ENCODE measurements at regions not wholly inside any gene's neighbourhood (a gene's known extent, or its start where the extent isn't known, plus 50 kb on each side); places are given as distances from the start of the nearest gene placed in this dataset.

DNA sequence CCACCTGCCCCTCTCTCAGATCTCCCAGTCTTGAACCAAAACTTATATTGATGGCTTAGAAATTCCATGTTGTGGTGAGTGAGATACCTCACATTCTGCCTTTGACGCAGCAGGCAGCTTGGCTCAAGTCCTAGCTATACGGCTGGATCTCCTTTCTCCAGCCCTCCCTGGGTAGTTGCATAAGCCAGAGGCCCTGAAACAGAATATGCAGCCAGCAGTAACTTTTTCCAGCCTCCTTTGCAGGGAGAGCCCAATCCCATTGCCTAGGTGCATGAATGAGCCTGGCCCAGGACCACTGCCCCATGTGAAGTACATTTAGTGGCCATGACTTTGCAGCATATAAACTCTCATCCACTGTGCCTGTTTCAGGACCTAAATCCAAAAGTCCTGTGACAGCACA lies 202.2 kb upstream of the CDYL start:
- no peak overlapping the region for H3K4me3 ChIP-seq (ENCODE audit: low read depth, low read length)
- no peak for DNase-seq (ENCODE audit: low read depth)
- TF ChIP-seq, protein P1, sequence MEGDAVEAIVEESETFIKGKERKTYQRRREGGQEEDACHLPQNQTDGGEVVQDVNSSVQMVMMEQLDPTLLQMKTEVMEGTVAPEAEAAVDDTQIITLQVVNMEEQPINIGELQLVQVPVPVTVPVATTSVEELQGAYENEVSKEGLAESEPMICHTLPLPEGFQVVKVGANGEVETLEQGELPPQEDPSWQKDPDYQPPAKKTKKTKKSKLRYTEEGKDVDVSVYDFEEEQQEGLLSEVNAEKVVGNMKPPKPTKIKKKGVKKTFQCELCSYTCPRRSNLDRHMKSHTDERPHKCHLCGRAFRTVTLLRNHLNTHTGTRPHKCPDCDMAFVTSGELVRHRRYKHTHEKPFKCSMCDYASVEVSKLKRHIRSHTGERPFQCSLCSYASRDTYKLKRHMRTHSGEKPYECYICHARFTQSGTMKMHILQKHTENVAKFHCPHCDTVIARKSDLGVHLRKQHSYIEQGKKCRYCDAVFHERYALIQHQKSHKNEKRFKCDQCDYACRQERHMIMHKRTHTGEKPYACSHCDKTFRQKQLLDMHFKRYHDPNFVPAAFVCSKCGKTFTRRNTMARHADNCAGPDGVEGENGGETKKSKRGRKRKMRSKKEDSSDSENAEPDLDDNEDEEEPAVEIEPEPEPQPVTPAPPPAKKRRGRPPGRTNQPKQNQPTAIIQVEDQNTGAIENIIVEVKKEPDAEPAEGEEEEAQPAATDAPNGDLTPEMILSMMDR (IDR thresholded peaks at IDR 0.05; ENCODE audit: insufficient read depth, low read depth, low read length, missing control alignments): no peak

DNA sequence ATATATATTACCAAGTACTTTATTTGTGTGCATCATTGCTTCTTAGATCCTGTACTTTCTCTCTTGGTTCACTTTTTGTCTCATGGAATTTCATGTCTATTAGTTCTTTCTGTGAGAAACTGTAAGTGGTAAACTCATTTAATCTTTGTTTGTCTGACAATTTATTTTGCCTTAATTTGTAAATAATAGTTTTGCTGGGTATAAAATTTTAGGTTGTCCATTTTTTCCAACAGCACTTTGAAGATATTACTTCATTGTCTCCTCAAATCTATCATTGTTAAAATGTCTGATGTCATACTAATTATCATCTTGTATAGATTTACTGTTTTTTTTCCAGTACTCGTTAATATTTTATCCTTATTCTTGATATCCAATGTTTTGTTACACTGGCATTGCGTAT lies 205.2 kb upstream of the CDYL start:
- DNase-seq (ENCODE audit: low read depth): no peak

DNA sequence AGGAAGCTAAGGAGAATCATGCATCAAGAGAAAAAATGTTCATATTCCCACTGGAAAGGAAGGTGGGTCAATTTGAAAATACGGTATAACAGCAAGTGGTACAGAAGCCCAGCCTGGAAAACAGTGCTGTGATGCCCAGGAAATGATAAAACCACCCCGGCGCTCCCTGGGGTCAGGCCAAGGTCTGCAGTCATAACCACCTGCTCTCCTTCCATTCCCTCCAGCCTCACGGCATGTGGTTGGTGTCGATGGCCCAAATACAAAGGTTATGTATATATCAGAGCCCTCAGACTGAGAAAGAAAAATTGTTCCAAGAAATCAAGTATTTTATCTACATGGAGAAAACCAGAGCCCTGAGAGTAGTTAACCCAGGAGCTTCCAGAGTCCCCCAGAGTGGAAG lies 208.1 kb upstream of the CDYL start:
- no peak for DNase-seq (ENCODE audit: low read depth)
- H3K4me3 ChIP-seq (ENCODE audit: low read depth, low read length): no peak overlapping the region
- TF ChIP-seq, protein P1 (IDR thresholded peaks at IDR 0.05; ENCODE audit: insufficient read depth, low read depth, low read length, missing control alignments): no peak

More for the DNA sequence above, 205.2 kb upstream of the CDYL start:
- no peak overlapping the region for H3K4me3 ChIP-seq (ENCODE audit: low read depth, low read length)
- TF ChIP-seq, protein P1 (IDR thresholded peaks at IDR 0.05; ENCODE audit: insufficient read depth, low read depth, low read length, missing control alignments): no peak

DNA sequence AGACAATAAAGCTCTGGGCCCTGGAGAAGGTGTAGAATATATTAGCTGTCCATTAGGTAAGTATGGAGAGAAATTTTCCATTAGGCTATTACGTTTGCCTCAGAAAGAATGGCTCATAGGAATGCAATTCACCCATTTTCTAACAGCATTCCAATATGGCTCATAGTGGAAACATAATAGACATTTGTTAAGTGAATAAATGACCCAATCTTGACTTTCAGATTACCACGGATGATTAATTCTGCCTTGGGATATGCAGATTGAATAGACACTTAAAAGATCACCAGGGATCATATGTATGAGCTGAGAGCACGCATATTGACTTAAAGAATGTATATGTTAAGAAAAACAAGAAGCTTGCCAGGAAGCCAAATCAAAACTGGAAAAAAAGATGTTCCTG lies 209.1 kb upstream of the CDYL start:
- no peak overlapping the region for H3K4me3 ChIP-seq (ENCODE audit: low read depth, low read length)
- no peak for DNase-seq (ENCODE audit: low read depth)
- TF ChIP-seq, protein P1 (IDR thresholded peaks at IDR 0.05; ENCODE audit: insufficient read depth, low read depth, low read length, missing control alignments): no peak

DNA sequence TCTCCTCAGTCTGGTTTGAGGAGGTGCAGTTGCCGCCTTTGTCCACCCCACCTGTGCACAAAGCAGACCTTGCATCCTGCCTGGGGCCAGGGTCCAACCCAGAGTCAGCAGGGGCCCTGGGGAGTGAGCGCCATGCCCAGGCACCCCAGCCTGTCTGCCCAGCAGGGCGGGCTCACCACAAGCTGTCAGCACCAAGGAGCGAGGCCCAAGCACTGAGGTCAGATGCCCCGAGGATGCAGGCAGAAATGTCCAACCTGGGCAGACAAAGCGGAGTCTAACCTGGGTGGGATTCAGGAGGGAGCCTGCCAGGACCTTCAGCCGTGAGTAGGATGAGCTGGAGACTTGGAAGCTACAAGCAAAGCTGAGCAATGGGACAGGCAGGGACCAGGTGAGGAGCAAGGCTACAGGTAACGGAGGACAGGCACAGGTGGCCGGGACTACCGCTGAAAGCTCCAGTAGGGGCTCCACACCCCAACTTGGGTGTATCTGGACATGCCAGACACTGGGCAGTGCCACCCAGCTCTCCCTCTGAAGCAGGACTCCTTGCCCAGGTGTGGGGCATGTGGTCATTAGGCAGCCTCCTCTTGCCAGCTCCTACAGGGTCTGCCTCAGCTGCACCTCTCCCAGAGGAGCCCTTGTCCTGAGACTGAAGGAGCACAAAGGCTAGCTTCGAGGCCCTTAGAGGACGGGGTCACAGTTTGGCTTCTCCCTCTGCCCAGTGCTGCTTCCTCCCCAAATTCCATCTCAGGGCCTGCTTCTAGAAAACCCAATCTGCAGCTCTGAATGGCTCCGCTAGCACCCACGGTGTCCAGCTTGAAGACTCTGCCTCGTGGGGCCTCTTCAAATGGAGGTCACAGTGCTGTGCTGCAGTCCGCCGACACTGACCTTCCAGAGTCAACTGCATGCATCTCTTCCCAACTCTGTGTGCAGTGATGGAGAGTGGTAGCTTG lies 210.6 kb upstream of the CDYL start:
- no peak for DNase-seq (ENCODE audit: low read depth)
- no peak overlapping the region for H3K4me3 ChIP-seq (ENCODE audit: low read depth, low read length)
- TF ChIP-seq, protein P1 (IDR thresholded peaks at IDR 0.05; ENCODE audit: insufficient read depth, low read depth, low read length, missing control alignments): no peak

DNA sequence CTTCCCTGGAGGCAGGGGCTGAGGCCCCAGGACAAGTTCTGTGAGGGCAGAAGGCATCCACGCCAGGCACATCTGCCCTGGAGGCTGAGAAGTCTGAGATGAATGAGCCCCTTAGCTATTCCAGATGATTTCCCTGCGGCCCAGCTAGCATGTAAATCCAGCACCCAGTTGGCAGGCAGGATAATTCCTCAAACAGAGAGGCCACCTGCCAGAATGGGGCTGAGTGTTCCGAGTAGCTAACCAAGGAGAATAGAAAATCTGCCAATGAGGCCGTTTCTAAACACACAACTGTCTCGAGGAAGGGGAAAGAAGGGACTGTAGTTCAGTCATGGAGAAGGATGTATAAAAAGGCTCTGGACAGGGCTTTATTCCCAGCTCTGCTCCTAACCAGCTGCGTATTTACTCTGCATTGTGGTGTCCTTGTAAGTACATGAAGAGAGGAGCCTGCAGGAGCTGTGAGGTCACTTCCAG lies 211.4 kb upstream of the CDYL start:
- H3K4me3 ChIP-seq (ENCODE audit: low read depth, low read length): no peak overlapping the region
- no peak for DNase-seq (ENCODE audit: low read depth)
- TF ChIP-seq, protein P1 (IDR thresholded peaks at IDR 0.05; ENCODE audit: insufficient read depth, low read depth, low read length, missing control alignments): no peak

Measured in GM12865 (cell line).